HL-60 (cell line): ENCODE measurements at regions not wholly inside any gene's neighbourhood (a gene's known extent, or its start where the extent isn't known, plus 50 kb on each side); places are given as distances from the start of the nearest gene placed in this dataset.

Source experiments
- DNase-seq, 2 experiments: peaks; one replicate each; pipeline ENCODE4 v3.0.0-alpha.2; 2010 to 2020; ENCODE audit warnings: low read depth in 1 of 2, low spot score in 1 of 2
- H3K27ac ChIP-seq: fragments of 250-450 bp; sonication (Bioruptor Pico); replicated peaks from 2 replicates; pipeline ENCODE4 v1.5.1; 2020; ENCODE audit warnings: mild to moderate bottlenecking, moderate library complexity
- H3K27me3 ChIP-seq: fragments of 250-450 bp; sonication (Bioruptor Pico); 2 replicates; pipeline ENCODE4 v1.5.1; 2021; ENCODE audit warnings: mild to moderate bottlenecking, moderate library complexity; ENCODE audit not compliant: insufficient read depth, poor library complexity, severe bottlenecking
- H3K4me3 ChIP-seq: replicated peaks from 2 replicates; pipeline ENCODE4 v1.5.1; 2011; ENCODE audit warnings: mild to moderate bottlenecking, control low read depth, low read length; ENCODE audit not compliant: insufficient read depth
- CTCF ChIP-seq: IDR thresholded peaks from one replicate; pipeline ENCODE4 v1.5.1; 2011; ENCODE audit warnings: low read length, control low read depth, inconsistent platforms; ENCODE audit not compliant: insufficient read depth
- GABPA ChIP-seq: IDR thresholded peaks from 2 replicates; pipeline ENCODE4 v1.6.1; 2012; ENCODE audit warnings: low read depth
- POLR2AphosphoS5 ChIP-seq: IDR thresholded peaks from 2 replicates; pipeline ENCODE4 v1.6.1; 2012; ENCODE audit warnings: low read depth
- SPI1 ChIP-seq: IDR thresholded peaks from 2 replicates; pipeline ENCODE4 v1.6.1; 2012; ENCODE audit warnings: low read depth, mild to moderate bottlenecking, borderline replicate concordance
- TF ChIP-seq, protein P1 (sequence below): IDR thresholded peaks from 2 replicates; pipeline ENCODE4 v1.6.1; 2012; ENCODE audit warnings: low read depth; ENCODE audit not compliant: insufficient replicate concordance

- no peak overlapping the region for H3K4me3 ChIP-seq
- no peak overlapping the region for H3K27ac ChIP-seq
- no peaks in the 10 kb centered on the region for H3K27me3 ChIP-seq
- TF ChIP-seq CTCF (no peak), SPI1 (no peak), GABPA (no peak), POLR2AphosphoS5 (no peak)
- TF ChIP-seq, protein P1, sequence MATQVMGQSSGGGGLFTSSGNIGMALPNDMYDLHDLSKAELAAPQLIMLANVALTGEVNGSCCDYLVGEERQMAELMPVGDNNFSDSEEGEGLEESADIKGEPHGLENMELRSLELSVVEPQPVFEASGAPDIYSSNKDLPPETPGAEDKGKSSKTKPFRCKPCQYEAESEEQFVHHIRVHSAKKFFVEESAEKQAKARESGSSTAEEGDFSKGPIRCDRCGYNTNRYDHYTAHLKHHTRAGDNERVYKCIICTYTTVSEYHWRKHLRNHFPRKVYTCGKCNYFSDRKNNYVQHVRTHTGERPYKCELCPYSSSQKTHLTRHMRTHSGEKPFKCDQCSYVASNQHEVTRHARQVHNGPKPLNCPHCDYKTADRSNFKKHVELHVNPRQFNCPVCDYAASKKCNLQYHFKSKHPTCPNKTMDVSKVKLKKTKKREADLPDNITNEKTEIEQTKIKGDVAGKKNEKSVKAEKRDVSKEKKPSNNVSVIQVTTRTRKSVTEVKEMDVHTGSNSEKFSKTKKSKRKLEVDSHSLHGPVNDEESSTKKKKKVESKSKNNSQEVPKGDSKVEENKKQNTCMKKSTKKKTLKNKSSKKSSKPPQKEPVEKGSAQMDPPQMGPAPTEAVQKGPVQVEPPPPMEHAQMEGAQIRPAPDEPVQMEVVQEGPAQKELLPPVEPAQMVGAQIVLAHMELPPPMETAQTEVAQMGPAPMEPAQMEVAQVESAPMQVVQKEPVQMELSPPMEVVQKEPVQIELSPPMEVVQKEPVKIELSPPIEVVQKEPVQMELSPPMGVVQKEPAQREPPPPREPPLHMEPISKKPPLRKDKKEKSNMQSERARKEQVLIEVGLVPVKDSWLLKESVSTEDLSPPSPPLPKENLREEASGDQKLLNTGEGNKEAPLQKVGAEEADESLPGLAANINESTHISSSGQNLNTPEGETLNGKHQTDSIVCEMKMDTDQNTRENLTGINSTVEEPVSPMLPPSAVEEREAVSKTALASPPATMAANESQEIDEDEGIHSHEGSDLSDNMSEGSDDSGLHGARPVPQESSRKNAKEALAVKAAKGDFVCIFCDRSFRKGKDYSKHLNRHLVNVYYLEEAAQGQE, result no peak
- DNase-seq, result no peak
Observed at GRCh38 chr10:21398563-21399231, 126.8 kb downstream of the SKIDA1 start.

GRCh38 chr10:21396889-21397288, 128.6 kb downstream of the SKIDA1 start:
- H3K4me3 ChIP-seq, result no peak overlapping the region
- H3K27me3 ChIP-seq, result no peaks in the 10 kb centered on the region
- no peak for DNase-seq
- no peak overlapping the region for H3K27ac ChIP-seq
- TF ChIP-seq, protein P1, result no peak
- TF ChIP-seq GABPA (no peak), SPI1 (no peak), POLR2AphosphoS5 (no peak), CTCF (no peak)

- Histone ChIP-seq H3K27me3 (no peaks in the 10 kb centered on the region), H3K27ac (no peak overlapping the region), H3K4me3 (no peak overlapping the region)
- DNase-seq, result no peak
- no peak for TF ChIP-seq POLR2AphosphoS5
- TF ChIP-seq SPI1, result no peak
- TF ChIP-seq GABPA, result no peak
- TF ChIP-seq, protein P1, result no peak
- TF ChIP-seq CTCF, result no peak
Observed at GRCh38 chr10:21393931-21394330, 131.6 kb downstream of the SKIDA1 start.
